GM23338 (cell line): ENCODE measurements at regions not wholly inside any gene's neighbourhood (a gene's known extent, or its start where the extent isn't known, plus 50 kb on each side); places are given as distances from the start of the nearest gene placed in this dataset.

Experiments
- ATAC-seq: fragments of 200-7000 bp; cut with Tn5 transposase; 3 replicates; pipeline ENCODE4 v1.9.1; 2020
- DNase-seq: peaks from one replicate; pipeline ENCODE4 v3.0.0-alpha.2; 2015; ENCODE audit warnings: low spot score
- H2AFZ ChIP-seq: fragments of 200-600 bp; sonication (generic); 2 replicates; pipeline ENCODE4 v1.8.0; 2016; ENCODE audit warnings: antibody characterized with exemption, mild to moderate bottlenecking, moderate library complexity
- H3F3A ChIP-seq: fragments of 200-600 bp; sonication (generic); replicated peaks from 2 replicates; pipeline ENCODE4 v1.8.0; 2017; ENCODE audit warnings: antibody characterized with exemption, mixed run types, low read depth
- H3K27ac ChIP-seq: fragments of 200-600 bp; sonication (generic); 2 replicates; pipeline ENCODE4 v1.6.1; 2016; ENCODE audit warnings: low read depth
- H3K27me3 ChIP-seq: fragments of 200-600 bp; sonication (generic); 2 replicates; pipeline ENCODE4 v1.8.0; 2016; ENCODE audit warnings: mild to moderate bottlenecking, mixed run types, moderate library complexity; ENCODE audit not compliant: insufficient read depth
- H3K36me3 ChIP-seq: fragments of 200-600 bp; sonication (generic); 2 replicates; pipeline ENCODE4 v1.8.0; 2016; ENCODE audit warnings: mild to moderate bottlenecking; ENCODE audit not compliant: insufficient read depth
- H3K4me1 ChIP-seq: fragments of 200-600 bp; sonication (generic); 2 replicates; pipeline ENCODE4 v1.8.0; 2016; ENCODE audit warnings: mild to moderate bottlenecking, moderate library complexity; ENCODE audit not compliant: insufficient read depth
- H3K4me2 ChIP-seq: fragments of 200-600 bp; sonication (generic); 2 replicates; pipeline ENCODE4 v1.7.1; 2017; ENCODE audit warnings: mixed run types
- H3K4me3 ChIP-seq: fragments of 200-600 bp; sonication (generic); 2 replicates; pipeline ENCODE4 v1.6.1; 2016; ENCODE audit warnings: mixed run types
- H3K79me2 ChIP-seq: fragments of 200-600 bp; sonication (generic); replicated peaks from 2 replicates; pipeline ENCODE4 v1.8.0; 2017; ENCODE audit warnings: mild to moderate bottlenecking; ENCODE audit not compliant: insufficient read depth
- H3K9me2 ChIP-seq: fragments of 200-600 bp; sonication (generic); 2 replicates; pipeline ENCODE4 v1.8.0; 2017; ENCODE audit not compliant: insufficient read depth
- H4K20me1 ChIP-seq: fragments of 200-600 bp; sonication (generic); replicated peaks from 2 replicates; pipeline ENCODE4 v1.8.0; 2017; ENCODE audit warnings: mild to moderate bottlenecking; ENCODE audit not compliant: insufficient read depth
- H3K27ac Mint-ChIP-seq: 2 replicates; pipeline ENCODE4 v1.8.0; 2020; ENCODE audit warnings: inconsistent platforms, mild to moderate bottlenecking, moderate library complexity, mixed read lengths
- H3K27me3 Mint-ChIP-seq: 3 replicates; pipeline ENCODE4 v1.8.0; 2022; ENCODE audit warnings: low read depth, mild to moderate bottlenecking, moderate library complexity, mixed read lengths, inconsistent platforms; ENCODE audit not compliant: insufficient read depth, poor library complexity
- H3K36me3 Mint-ChIP-seq: 3 replicates; pipeline ENCODE4 v1.8.0; 2021; ENCODE audit warnings: low read depth, mild to moderate bottlenecking, inconsistent platforms, moderate library complexity, mixed read lengths
- H3K4me1 Mint-ChIP-seq: 3 replicates; pipeline ENCODE4 v1.8.0; 2020; ENCODE audit warnings: mild to moderate bottlenecking, inconsistent platforms, mixed read lengths
- H3K4me3 Mint-ChIP-seq: 3 replicates; pipeline ENCODE4 v1.8.0; 2021; ENCODE audit warnings: moderate library complexity, mild to moderate bottlenecking, inconsistent platforms, mixed read lengths
- H3K9me3 Mint-ChIP-seq: 3 replicates; pipeline ENCODE4 v1.8.0; 2020; ENCODE audit warnings: moderate library complexity, mild to moderate bottlenecking, inconsistent platforms, mixed read lengths
- CTCF ChIP-seq, 2 experiments: fragments of 200-600 bp in 1 of 2; sonication (generic) in 1 of 2; conservative IDR thresholded peaks; 2 replicates each; pipeline versions ENCODE4 v1.5.1 to v1.6.1; 2016 to 2017; ENCODE audit warnings: antibody characterized with exemption in 2 of 2, low read depth in 2 of 2, mild to moderate bottlenecking in 2 of 2, moderate library complexity in 1 of 2
- ETS1 ChIP-seq: IDR thresholded peaks from 2 replicates; pipeline ENCODE4 v1.6.1; 2016; ENCODE audit warnings: antibody characterized with exemption
- EZH2 ChIP-seq: fragments of 200-600 bp; sonication (generic); IDR thresholded peaks from one replicate; pipeline ENCODE4 v1.8.0; 2017; ENCODE audit warnings: antibody characterized with exemption, mild to moderate bottlenecking, low read depth; ENCODE audit not compliant: unreplicated experiment
- JUNB ChIP-seq: IDR thresholded peaks from one replicate; pipeline ENCODE4 v1.6.1; 2016; ENCODE audit warnings: antibody characterized with exemption; ENCODE audit not compliant: unreplicated experiment
- NANOG ChIP-seq: IDR thresholded peaks from 2 replicates; pipeline ENCODE4 v1.6.1; 2016; ENCODE audit warnings: antibody characterized with exemption, borderline replicate concordance
- ZNF114 ChIP-seq: fragments of 250-450 bp; sonication (Bioruptor Pico); IDR thresholded peaks from 2 replicates; pipeline ENCODE4 v1.5.0; 2020; ENCODE audit warnings: mild to moderate bottlenecking, moderate library complexity
- ZNF331 ChIP-seq: fragments of 250-450 bp; sonication (Bioruptor Pico); IDR thresholded peaks from 2 replicates; pipeline ENCODE4 v1.5.0; 2020; ENCODE audit warnings: low read depth, mild to moderate bottlenecking, moderate library complexity

- TF ChIP-seq ZNF114 (CRISPR knock-in tag) (no peak), JUNB (no peak), NANOG (no peak)
Observed at GRCh38 chr6:159639721-159640120, 53.3 kb downstream of the SOD2 start (continued).

- Mint-ChIP-seq H3K9me3 (peaks cover 3% of the 10 kb centered on the region; the same call in 1 of the 3 replicates), H3K4me1 (peaks cover 7% of the 10 kb centered on the region), H3K4me3 (no peak overlapping the region), H3K27me3 (peaks cover 5% of the 10 kb centered on the region), H3K36me3 (no peaks in the 10 kb centered on the region; the same call in 2 of the 3 replicates), H3K27ac (no peak overlapping the region)
- no peaks in the 10 kb centered on the region for H3K9me2 ChIP-seq
- H3K4me3 ChIP-seq = no peak overlapping the region
- DNase-seq (peak; percentile 61), ATAC-seq (peak; percentile 37; the same call in 1 of the 3 replicates)
- no peaks in the 10 kb centered on the region for H3K27me3 ChIP-seq
- H3K4me2 ChIP-seq = no peak overlapping the region
- H3F3A ChIP-seq = no peaks in the 10 kb centered on the region
- no peak overlapping the region for H2AFZ ChIP-seq
- no peaks in the 10 kb centered on the region for H3K36me3 ChIP-seq
- no peak overlapping the region for H3K27ac ChIP-seq
- H3K79me2 ChIP-seq = no peaks in the 10 kb centered on the region
- peaks cover 3% of the 10 kb centered on the region for H3K4me1 ChIP-seq
- no peaks in the 10 kb centered on the region for H4K20me1 ChIP-seq
- peak; percentile 76 to 79 for TF ChIP-seq CTCF (conservative IDR thresholded peaks at IDR 0.05; ENCODE audit: low read depth in 2 of 2)
- TF ChIP-seq EZH2 = no peak
Observed at GRCh38 chr6:159633196-159633595, 59.8 kb downstream of the SOD2 start.

GRCh38 chr6:159631886-159632285 lies 61.2 kb downstream of the SOD2 start:
- no peaks in the 10 kb centered on the region; the same call in 2 of the 3 replicates for H3K36me3 Mint-ChIP-seq
- no peak for DNase-seq
- Histone ChIP-seq H3K27me3 (no peaks in the 10 kb centered on the region), H4K20me1 (no peaks in the 10 kb centered on the region), H3K4me3 (no peak overlapping the region), H2AFZ (peak overlapping the region; percentile 11; the same call in 1 of the 2 replicates), H3F3A (no peaks in the 10 kb centered on the region), H3K4me2 (no peak overlapping the region), H3K36me3 (no peaks in the 10 kb centered on the region), H3K4me1 (peaks cover 3% of the 10 kb centered on the region), H3K27ac (no peak overlapping the region), H3K79me2 (no peaks in the 10 kb centered on the region), H3K9me2 (no peaks in the 10 kb centered on the region)
- H3K27ac Mint-ChIP-seq = no peak overlapping the region
- no peak for ATAC-seq
- H3K4me3 Mint-ChIP-seq = no peak overlapping the region
- peaks cover 5% of the 10 kb centered on the region for H3K27me3 Mint-ChIP-seq
- no peaks in the 10 kb centered on the region; the same call in 2 of the 3 replicates for H3K9me3 Mint-ChIP-seq
- TF ChIP-seq ETS1 (no peak), ZNF331 (CRISPR knock-in tag) (no peak), ZNF114 (CRISPR knock-in tag) (no peak)
- H3K4me1 Mint-ChIP-seq = peaks cover 7% of the 10 kb centered on the region
